CD4-positive, alpha-beta T cell treated with Interleukin-17A for 1 hour (primary cell): ENCODE measurements at regions not wholly inside any gene's neighbourhood (a gene's known extent, or its start where the extent isn't known, plus 50 kb on each side); places are given as distances from the start of the nearest gene placed in this dataset.
"Not testable (repeated sequence)": the region's sequence is repeated elsewhere in the genome, so short reads cannot be mapped to it uniquely, and the experiment has no call there.

Source experiments
- DNase-seq: peaks from one replicate; pipeline ENCODE4 v3.0.0-alpha.2; 2020

GRCh38 chr10:125450218-125450617 lies 232.7 kb downstream of the TEX36 start:
- DNase-seq = no peak

DNA sequence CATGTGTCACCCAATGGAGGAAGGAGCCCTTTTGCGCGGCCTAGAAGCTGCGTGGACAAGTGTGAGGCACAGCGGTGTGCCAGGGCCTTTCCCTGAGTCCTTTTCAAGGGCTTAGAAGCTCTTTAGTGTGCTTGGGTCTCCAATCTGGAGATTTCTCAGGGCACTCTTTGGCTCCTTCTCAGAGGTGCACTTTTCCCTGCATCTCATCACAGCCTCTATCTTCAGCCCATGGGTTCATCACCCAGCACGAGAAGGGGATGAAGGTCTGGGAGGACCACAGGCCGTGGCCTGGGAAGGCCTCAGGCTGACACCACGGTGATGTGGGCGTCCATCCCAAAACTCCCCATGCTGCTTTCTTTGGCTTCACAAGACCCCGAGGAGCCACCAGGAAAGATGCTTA lies 233.4 kb downstream of the TEX36 start:
- DNase-seq = no peak

DNA sequence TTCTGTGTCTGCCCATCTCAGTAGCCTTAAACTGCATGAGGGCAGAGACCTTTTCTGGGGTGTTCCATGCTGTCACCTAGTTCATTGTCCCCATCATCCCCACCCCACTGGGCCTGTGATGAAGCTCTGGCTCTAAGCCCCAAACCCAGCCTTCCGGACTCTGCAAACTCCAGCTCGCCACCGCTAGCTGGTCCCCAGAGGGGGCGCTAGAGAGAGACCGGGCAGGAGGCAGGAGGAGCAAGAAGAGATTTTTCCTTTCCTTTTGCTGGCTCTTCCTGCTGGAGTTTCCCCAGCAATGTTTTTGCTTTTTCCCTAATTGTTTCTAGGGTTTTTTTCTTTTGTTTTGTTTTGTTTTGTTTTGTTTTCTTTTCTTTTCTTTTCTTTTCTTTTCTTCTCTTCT lies 234.4 kb downstream of the TEX36 start:
- no peak for DNase-seq

DNA sequence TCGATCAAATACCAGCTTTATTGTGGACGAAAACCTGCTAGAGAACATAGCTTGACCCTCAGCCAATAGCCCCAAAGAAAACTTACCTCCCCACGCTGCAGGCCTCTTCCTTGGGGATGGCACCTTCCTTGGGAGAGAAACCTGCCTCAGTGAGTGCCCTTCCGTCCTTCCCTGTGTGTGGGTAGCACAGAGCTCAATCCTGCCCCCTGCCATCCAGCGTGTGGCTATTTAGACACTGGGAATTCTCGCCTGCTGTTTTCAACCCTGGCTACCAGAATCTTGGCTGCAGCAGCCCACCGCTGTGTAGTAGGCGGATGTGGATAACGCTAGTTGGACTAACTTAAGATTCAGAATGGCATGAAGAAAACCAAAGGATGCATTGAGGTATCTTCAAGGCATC lies 238.2 kb downstream of the TEX36 start:
- DNase-seq = no peak

- DNase-seq = no peak
Measured at GRCh38 chr10:125442856-125443540, 240.0 kb downstream of the TEX36 start.

GRCh38 chr10:125441151-125441550 lies 241.8 kb downstream of the TEX36 start:
- DNase-seq = no peak

DNA sequence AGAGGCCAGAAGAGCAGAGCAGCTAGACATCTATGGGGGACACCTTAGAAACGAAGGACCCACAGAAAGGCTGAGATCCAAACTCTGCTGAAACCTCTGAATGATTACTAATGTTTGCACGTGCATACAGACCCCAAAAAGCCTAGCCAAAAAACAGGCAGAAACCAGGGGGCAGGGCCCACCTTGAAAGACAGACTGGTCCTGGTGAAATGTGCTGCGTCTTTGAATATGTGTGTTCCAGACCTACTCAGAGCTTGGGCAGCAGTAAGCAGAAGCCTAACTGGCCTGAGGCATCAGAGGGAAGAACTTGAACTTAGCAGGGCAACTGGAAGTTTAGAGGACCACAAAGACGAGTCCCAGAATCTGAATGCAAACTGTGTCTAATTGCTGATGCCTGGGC lies 251.8 kb downstream of the TEX36 start:
- DNase-seq = no peak

DNA sequence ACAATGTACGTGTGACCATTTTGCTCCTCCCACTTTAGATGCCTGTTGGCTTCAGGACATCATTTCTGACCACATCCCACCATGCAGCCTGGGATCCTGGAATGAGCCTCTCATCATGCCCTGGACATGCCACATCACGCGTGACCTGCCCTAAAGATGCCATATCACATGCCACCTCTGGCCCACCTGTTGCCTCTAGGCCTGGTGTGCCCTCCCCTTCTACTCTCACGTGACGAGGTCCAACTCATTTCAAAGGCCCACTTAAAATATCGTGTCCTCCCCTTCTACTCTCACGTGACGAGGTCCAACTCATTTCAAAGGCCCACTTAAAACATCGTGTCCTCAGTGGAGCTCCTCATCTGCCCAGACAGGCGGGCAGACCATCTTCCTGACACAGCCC lies 254.9 kb downstream of the TEX36 start:
- DNase-seq = no peak

DNA sequence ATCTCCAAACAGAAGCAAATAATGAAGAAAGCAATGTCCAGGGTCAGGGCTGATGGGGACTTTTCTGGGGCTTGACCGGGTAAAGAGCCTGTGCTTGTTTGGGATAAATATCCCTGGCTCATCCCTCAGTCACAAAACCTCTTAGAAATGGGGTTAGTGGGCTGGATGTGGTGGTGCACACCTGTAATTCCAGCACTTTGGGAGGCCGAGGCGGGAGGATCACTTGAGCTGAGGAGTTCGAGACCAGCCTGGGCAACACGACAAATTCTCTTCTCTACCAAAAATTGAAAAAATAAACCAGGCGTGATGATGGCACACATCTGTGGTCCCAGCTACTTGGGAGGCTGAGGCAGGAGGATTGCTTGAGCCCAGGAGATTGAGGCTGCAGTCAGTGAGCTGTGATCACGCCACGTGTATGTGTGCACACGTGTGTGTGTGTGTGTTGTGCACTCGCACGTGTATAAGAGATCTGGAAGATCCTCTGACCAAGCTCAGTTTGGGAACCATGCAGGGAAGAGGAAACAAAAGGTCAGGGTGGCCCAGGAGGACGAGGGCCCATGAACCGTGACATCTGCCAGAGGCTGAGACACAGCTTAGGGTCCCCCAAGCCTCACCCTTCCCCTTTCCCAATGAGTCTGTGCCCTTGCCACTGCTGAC lies 258.6 kb downstream of the TEX36 start:
- no peak for DNase-seq

DNA sequence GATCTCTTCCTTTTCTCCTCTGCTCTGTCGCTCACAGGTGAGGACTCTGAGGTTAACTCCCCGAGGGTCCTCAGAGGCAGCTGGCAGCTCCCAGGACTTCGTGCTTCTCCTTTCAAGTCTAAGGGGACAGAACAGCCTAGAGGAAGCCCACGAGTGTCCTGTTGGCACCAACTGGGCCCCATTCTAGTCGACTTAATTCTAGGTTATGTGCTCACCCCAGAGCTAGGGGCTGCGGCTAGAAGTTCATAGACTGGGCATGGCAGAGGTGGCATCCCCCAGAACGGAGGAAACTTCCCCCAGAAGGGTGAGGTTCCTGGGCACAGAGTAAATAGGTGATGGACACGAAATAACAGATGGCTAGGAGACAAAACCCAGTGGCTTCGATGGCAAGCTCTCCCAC lies 259.4 kb downstream of the TEX36 start:
- no peak for DNase-seq

DNA sequence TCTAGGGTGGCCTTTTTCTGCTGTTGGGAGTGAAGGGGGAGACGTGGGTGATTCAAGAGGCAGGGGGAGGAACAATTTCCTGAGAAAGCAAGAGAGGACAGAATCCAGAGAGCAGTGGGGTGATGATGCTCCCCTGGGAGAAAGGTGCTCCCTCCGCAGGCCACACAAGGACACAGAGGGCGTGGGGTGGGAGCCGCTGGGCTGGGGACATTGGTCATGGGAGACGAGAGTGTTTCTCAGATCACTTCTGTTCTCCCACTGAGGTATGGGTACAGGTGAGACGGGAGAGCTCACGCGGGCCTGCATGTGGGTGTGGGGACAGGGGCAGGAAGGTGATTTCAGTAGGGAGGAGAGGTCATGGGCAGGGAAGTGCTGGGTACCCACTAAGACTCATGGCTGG lies 259.5 kb upstream of the CTBP2 start:
- no peak for DNase-seq

DNA sequence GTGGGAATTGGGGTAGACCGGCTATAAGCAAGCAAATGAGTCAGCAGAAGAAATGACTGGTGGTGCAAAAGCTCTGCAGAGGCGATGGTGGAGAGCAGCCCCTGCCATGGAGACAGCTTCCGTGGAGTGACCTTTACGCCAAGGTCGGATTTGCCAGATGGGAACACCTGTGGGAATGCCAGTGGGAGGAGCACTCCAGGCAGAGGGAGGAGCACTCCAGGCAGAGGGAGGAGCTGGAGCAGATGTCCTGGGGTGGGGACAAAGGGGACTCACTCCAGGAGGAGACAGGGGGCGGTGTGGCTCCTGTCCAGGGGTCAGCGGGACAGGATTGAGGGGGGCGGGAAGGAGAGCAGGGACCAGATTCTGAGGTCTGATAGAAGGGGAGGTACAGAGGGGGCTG lies 258.8 kb upstream of the CTBP2 start:
- no peak for DNase-seq

DNA sequence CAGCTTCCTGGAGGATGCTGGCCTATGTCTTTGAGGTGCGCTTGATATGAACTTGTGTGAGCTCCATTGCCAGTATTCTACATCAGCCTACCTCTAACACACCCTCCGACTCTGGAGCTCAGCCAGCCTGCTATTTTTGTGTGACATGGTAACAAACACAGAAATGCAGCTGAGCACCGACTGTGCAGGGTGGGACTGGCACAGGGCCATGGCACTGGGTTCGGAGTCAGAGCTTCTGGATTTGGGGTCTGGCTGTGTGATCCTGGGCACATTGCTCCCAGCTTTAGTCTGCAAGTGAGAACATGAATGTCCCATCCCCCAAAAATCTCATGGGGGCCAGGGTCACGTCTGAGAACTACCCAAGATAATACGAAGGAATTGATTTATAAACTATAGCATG lies 257.2 kb upstream of the CTBP2 start:
- DNase-seq = no peak

DNA sequence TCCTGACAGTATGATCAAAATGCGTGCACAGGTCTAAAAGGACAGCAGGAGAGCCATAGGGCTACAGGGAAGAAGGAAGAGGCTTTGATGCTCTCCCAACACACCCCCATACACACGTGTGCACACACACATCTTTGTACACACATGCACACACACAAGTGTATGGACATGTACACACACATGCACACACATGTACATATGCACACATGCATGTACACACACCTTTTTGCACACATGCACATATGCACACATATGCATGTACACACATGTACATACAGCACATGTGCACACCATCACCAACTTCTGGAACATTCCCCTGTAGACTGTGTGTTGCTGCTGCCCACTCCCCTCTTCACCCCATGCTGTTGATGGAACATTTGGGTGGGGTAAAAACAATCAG lies 255.6 kb upstream of the CTBP2 start:
- DNase-seq = no peak

DNA sequence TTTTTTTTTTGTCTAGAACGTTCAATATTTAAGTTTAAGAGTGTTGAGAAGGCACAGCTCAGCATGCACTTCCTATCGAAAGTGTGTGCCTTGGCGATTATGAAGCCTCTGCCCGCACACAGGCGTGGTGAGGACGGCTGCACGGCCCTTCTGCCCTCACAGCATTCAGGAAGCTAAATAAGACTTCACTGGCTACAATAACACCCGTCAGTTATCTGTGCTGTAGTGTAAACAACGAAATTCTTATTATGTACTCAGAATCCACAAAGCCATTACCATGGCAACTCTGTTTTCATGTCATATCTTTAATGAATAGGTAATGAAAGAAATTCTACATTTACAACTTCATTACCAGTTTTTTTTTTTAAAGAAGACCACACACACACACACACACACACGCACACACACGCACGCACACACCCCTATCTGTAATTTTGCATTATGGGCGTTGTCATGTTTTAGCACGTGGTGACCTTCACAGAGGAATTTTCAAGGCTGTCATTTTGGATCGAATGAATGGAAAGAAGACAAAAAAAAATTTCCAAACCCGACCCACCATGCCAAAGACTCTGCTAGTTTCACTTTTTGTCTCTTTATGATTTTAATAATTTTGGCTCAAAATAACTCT lies 254.8 kb upstream of the CTBP2 start:
- no peak for DNase-seq

GRCh38 chr10:125411724-125412123 lies 251.4 kb upstream of the CTBP2 start:
- DNase-seq = no peak

DNA sequence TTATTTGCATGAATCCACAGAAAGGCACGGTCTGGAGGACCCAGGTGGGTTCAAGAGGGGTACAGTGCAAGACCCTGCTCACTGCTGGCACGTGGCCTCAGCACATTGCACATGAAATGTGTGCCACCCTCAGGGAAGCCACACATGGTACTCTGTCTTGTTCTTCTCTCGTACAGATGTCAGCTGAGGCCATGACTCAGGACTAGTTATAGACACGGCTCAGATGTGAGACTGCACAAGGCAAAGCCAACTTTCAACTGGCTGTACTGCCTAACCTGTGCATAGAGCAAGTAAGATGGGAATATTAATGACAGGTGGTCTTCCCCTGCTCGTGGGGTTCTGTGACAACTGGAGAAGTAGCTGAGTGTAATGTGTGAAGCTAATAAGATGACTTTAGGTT lies 249.4 kb upstream of the CTBP2 start:
- no peak for DNase-seq

DNA sequence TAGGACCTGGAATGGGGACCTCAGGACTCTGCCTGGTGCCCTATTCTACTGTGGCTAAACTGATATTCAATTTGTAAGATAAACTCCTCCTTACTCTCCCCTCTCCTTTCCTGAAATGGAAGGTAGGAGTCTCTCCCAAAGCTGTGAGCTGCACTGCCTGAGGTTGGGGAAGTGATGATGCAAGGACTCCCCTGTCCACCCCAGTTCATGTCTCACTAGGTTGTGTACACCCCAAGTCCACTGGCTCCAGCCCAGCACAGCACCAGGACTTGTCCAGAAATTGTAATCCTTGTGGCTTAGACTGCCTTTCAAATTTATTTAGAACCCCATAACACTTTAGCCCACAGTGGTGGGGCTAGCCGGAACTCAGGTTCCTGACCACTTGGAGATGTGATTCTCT lies 247.2 kb upstream of the CTBP2 start:
- no peak for DNase-seq

- DNase-seq = no peak
Measured at GRCh38 chr10:125407000-125407502, 246.7 kb upstream of the CTBP2 start.

- not testable (repeated sequence) for DNase-seq
Measured at GRCh38 chr10:125404902-125405301, 244.5 kb upstream of the CTBP2 start.

- no peak for DNase-seq
Measured at GRCh38 chr10:125401462-125401861, 241.1 kb upstream of the CTBP2 start.

DNA sequence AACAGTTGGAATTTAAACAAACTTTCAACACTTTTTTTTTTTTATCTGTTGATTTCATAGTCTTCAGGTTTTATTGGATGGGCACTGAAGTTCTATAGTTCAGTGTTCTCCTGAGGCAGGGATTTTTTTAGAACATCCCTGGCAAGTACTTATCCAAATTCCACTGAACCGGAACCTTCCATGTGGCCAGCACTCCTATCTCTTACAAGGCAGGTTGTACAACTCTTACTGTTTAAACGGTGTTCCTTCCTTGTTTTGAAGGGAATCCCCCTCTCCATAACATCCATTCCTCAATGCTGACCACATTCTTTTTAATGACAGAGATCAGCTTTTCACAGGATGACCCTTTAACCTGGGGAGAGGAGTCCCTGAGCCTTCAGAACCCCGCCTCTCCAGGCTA lies 238.9 kb upstream of the CTBP2 start:
- no peak for DNase-seq

DNA sequence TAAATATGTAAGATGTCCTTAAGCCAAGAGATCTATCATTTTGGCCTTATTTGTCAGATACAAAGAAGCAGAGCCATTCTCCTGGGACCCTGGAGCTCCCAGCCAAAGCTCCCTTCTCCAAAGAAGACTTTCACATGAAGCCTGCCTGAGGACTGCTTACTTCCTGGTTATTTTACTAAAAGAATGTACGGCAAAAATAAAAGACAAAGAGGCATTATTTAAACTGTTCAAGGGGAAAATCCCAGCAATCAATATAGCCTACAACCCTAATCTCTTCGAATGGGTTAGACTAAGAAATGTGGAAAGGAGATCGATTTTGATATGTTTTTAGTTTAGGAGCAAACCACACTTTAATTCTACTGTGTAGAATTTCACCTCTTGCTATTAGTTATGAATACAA lies 237.9 kb upstream of the CTBP2 start:
- no peak for DNase-seq

DNA sequence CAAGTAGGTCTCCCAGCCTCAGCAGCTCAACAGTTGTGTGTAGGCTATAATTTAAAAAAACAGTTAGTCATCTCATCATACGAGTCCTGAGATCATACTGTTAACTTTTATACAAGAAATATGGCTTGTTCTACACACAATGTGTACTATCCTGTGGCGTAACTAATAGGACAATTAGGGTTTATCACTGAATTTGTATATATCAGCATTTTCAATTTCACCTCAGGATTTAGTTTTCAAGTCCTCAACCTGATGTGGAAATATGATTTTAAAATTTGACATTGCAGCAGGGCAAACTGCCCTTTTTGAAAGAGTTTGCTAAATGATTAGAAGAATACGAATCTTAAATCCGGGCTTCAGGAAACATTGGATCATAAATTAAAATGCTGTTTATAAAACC lies 237.2 kb upstream of the CTBP2 start:
- DNase-seq = no peak
